Naive thymus-derived CD8-positive, alpha-beta T cell (primary cell): ENCODE measurements at regions not wholly inside any gene's neighbourhood (a gene's known extent, or its start where the extent isn't known, plus 50 kb on each side); places are given as distances from the start of the nearest gene placed in this dataset.

Experiments used
- ATAC-seq, 2 donors: fragments of 150-1000 bp; cut with Tn5 transposase in 1 of 2; sonication (Bioruptor Pico), chemical (Tn5 transposase) in 1 of 2; 1 replicate in 1 of 2; 2 replicates in 1 of 2; pipeline ENCODE4 v1.10.0; 2021; ENCODE audit warnings: mild to moderate bottlenecking in 2 of 2, moderate library complexity in 2 of 2
- POLR2A ChIA-PET: fragments of 350-600 bp; sonication (Branson Sonifier 250); formaldehyde crosslinking; loops from one replicate; lab custom pipeline; 2021; ENCODE audit warnings: antibody characterized with exemption; lab: Charles Lee
- DNase-seq, 10 donors: peaks; one replicate each; pipeline versions ENCODE4 v3.0.0 to v3.0.0-alpha.2; 2020 to 2022
- H3K27ac Mint-ChIP-seq, 10 donors: one replicate each; pipeline ENCODE4 v1.8.0; 2020 to 2022; ENCODE audit warnings: mild to moderate bottlenecking in 10 of 10, mixed read lengths in 10 of 10, moderate library complexity in 4 of 10, inconsistent platforms in 1 of 10
- H3K27me3 Mint-ChIP-seq, 5 donors: one replicate each; pipeline ENCODE4 v1.8.0; 2021 to 2022; ENCODE audit warnings: mixed read lengths in 5 of 5
- H3K36me3 Mint-ChIP-seq, 3 donors: one replicate each; pipeline ENCODE4 v1.8.0; 2020 to 2022; ENCODE audit warnings: mixed read lengths in 3 of 3, mild to moderate bottlenecking in 2 of 3, inconsistent platforms in 1 of 3
- H3K4me1 Mint-ChIP-seq, 4 donors: one replicate each; pipeline ENCODE4 v1.8.0; 2021 to 2022; ENCODE audit warnings: mixed read lengths in 4 of 4
- H3K4me3 Mint-ChIP-seq, 10 donors: one replicate each; pipeline ENCODE4 v1.8.0; 2020 to 2022; ENCODE audit warnings: mild to moderate bottlenecking in 10 of 10, mixed read lengths in 10 of 10, moderate library complexity in 6 of 10, inconsistent platforms in 1 of 10
- H3K9me3 Mint-ChIP-seq, 9 donors: one replicate each; pipeline ENCODE4 v1.8.0; 2020 to 2022; ENCODE audit warnings: mixed read lengths in 9 of 9, mild to moderate bottlenecking in 3 of 9, inconsistent platforms in 1 of 9, moderate library complexity in 1 of 9

DNA sequence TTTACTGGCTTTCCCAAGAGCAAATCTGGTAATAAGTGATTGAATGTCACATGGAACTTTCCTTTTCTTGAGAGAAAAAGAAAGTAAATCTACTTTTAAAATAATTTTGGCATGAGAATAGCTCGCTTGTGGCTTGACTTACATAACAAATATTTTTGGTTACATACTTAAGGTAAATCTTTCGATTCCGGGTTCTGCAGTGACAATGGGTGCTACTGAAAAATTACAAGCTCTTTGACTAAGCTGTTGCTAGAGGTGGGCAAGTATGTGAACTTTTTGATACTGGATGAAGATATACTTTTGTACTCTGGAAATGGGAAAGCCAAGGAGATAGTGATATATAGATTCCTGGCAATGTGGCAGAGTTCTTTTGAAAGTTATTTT, 51.9 kb upstream of the OTOL1 start:
- Mint-ChIP-seq H3K4me3 (no peak overlapping the region), H3K4me1 (no peaks in the 10 kb centered on the region), H3K9me3 (peaks cover 0 to 11% (median 4%) of the 10 kb centered on the region in 9 donors), H3K27me3 (peaks cover 0 to 11% (median 11%) of the 10 kb centered on the region in 5 donors), H3K36me3 (peaks cover 0 to 5% (median 0%) of the 10 kb centered on the region in 3 donors), H3K27ac (no peak overlapping the region)
- POLR2A ChIA-PET: no interaction called here
- no peak for DNase-seq
- no peak for ATAC-seq

DNA sequence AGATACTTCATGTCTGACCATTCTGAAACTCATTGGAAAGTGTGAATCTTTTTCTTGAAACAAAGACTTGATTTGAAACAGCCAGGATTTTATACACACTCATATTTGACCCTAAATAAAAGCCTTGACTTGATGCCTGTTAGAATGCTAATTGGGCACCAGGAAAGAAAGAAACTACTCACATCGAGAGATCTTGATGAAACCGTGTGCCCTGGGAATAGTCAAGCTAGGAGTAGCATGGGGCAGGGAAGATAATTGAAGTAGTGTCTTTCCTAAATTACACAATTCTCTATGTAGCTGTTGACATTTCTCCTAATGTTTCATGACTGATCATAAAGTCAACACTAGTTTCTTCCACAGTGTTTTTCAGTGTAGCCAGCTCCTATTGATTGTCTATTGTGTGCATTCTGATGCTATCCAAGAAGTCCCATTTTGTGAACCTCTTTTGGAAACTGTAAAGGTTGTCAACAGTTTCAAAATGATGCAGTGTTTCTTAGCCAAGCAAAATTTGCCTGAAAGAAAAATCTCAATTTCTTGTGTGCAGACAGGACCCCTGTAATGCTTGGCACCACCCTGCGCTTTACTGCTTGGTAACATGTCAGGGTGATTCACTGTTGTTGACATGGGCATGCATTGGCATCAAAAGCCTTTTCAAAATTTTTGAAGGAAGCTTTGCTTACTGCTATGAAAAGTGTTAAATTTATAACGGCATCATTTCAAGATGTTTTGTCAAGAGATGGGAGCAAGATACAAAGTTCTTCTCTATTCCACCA, 52.5 kb upstream of the OTOL1 start:
- no peak for ATAC-seq
- H3K27ac Mint-ChIP-seq: no peak overlapping the region
- no peak overlapping the region for H3K4me3 Mint-ChIP-seq
- DNase-seq: no peak
- peaks cover 0 to 11% (median 2%) of the 10 kb centered on the region in 9 donors for H3K9me3 Mint-ChIP-seq
- no peaks in the 10 kb centered on the region for H3K4me1 Mint-ChIP-seq
- POLR2A ChIA-PET: no interaction called here
- peaks cover 0 to 5% (median 0%) of the 10 kb centered on the region in 3 donors for H3K36me3 Mint-ChIP-seq
- peaks cover 0 to 11% (median 11%) of the 10 kb centered on the region in 5 donors for H3K27me3 Mint-ChIP-seq

DNA sequence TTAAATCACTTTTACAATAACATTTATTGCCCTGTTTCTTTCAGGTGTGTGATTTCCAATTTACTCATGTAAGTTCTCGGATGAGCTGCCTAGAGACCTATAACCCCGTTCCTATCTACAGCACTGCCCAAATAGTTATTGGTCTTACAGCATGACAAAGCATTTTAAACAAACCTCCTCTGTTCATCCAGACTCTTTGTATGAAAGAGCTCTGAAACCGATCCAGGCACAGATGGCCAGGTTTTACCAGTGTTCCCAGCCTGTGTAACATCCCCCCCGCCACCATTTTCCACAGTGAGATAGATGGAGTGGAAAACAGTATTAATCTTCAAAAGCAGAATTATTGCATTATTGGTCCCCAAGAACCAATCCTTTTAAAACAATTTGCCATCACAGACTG, 59.0 kb upstream of the SPTSSB start:
- DNase-seq (no peak), ATAC-seq (no peak)
- H3K27me3 Mint-ChIP-seq: peaks cover 13 to 50% (median 15%) of the 10 kb centered on the region in 5 donors
- no peaks in the 10 kb centered on the region for H3K9me3 Mint-ChIP-seq
- POLR2A ChIA-PET: no interaction called here
- no peaks in the 10 kb centered on the region for H3K4me1 Mint-ChIP-seq
- H3K4me3 Mint-ChIP-seq: no peak overlapping the region
- H3K27ac Mint-ChIP-seq: no peak overlapping the region
- H3K36me3 Mint-ChIP-seq: no peaks in the 10 kb centered on the region

DNA sequence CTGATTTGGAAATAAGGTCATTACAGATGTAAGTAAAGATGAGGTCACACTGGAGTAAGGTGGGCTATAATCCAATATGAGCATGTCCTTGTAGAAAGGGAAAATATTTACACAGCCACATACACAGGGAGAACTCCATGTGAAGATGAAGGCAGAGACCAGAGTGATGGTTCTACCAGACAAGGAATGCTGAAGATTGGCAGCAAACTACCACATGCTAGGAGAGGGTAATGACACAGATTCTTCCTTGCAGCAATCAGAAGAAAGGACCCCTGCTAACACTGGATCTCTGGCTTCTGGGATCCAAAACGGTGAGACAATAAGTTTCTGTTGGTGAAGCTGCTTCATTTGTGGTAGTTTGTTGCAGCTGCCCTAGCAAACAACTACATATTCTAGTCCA, 56.0 kb upstream of the SPTSSB start:
- H3K36me3 Mint-ChIP-seq: no peaks in the 10 kb centered on the region
- POLR2A ChIA-PET: no interaction called here
- H3K4me1 Mint-ChIP-seq: no peaks in the 10 kb centered on the region
- DNase-seq (no peak), ATAC-seq (no peak)
- H3K27me3 Mint-ChIP-seq: peaks cover 0 to 21% (median 6%) of the 10 kb centered on the region in 5 donors
- no peaks in the 10 kb centered on the region for H3K9me3 Mint-ChIP-seq
- no peak overlapping the region for H3K4me3 Mint-ChIP-seq
- H3K27ac Mint-ChIP-seq: no peak overlapping the region

DNA sequence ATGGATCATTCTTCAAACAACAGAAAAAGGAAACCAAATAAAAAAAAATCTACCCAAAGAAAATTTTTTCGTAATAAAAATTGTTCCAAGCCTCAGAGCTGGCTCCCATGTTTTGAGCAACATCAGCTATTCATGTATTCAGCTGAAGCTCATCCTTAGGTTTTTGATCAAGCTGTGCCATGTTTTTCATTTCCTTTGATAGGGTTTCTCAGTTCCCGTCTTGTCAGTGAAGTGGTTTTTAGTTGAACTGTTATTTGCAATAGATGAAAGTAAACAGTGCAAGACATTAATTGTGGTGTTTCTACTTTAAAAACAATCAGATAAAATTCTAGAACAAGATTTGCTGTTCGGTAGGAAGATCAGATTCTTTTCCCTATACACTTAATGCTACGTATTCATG, 55.4 kb upstream of the SPTSSB start:
- Mint-ChIP-seq H3K27ac (no peak overlapping the region), H3K4me3 (no peak overlapping the region), H3K36me3 (no peaks in the 10 kb centered on the region), H3K9me3 (no peaks in the 10 kb centered on the region), H3K27me3 (peaks cover 0 to 15% (median 4%) of the 10 kb centered on the region in 5 donors), H3K4me1 (no peaks in the 10 kb centered on the region)
- ATAC-seq: no peak
- POLR2A ChIA-PET: no interaction called here
- no peak for DNase-seq

DNA sequence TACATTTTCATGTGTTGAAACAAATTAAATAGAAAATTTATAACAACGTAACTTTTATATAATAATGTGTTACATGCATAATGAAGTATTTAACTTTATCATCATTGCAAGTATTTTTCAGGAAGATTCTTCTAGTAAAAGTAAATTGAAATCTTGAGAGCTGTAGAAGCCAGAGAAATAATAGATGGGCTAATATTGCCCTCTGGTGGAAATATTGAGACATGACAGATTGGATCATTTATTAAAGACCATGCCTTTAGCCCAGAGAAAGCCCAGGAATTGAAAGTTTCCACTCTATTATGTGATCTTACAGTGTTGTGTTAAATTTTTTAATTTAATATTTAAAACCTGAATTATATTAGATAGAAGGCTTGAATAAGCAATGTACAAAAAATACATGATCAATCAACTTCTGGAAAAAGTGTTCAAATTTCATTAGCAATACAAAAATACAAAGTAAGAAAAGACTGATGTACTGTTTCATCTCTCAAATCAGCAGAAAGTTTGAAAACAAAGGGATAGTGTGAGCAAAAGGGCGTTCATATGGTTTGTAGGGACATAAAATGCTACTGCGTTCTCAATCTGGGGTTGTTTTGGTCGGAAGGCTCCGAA, 52.7 kb upstream of the SPTSSB start:
- Mint-ChIP-seq H3K4me1 (no peaks in the 10 kb centered on the region), H3K27me3 (peaks cover 0 to 4% (median 0%) of the 10 kb centered on the region in 5 donors), H3K4me3 (no peak overlapping the region), H3K9me3 (no peaks in the 10 kb centered on the region), H3K36me3 (no peaks in the 10 kb centered on the region), H3K27ac (no peak overlapping the region)
- DNase-seq (peak in 3 of 10 donors; percentile 50 to 54 (median 53)), ATAC-seq (peak in 1 of 2 donors; percentile 42)
- POLR2A ChIA-PET: no interaction called here

DNA sequence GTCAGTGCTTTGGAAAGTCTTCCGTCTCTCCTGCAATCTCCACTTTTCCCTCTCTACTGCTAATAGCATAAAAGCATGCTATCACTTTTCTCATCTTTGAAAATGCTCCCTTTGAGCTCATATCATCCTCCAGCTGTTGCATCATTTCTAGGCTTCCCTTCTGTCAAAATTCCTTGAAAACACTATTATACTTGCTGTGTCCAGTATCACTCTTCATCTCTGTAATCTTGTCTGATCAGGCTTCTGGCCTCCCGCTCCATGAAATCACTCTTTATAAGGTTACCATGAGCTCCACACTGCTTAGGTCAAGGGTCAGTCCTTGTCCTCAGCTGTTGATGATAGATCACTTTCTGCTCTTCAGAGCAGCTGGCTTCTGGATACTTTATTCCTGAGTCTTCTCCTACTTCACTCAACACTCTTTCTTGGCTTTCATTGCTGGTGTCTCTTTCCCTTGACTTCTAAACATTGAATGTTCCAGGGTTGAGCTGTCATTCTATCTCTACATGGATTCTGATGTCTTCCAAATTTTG, 50.9 kb upstream of the SPTSSB start:
- peaks cover 0 to 3% (median 0%) of the 10 kb centered on the region in 9 donors for H3K9me3 Mint-ChIP-seq
- POLR2A ChIA-PET: no interaction called here
- H3K27me3 Mint-ChIP-seq: peaks cover 0 to 4% (median 0%) of the 10 kb centered on the region in 5 donors
- H3K4me1 Mint-ChIP-seq: no peaks in the 10 kb centered on the region
- H3K4me3 Mint-ChIP-seq: no peak overlapping the region
- no peak for DNase-seq
- no peak overlapping the region for H3K27ac Mint-ChIP-seq
- ATAC-seq: no peak
- peaks cover 0 to 2% (median 0%) of the 10 kb centered on the region in 3 donors for H3K36me3 Mint-ChIP-seq
